ENCODE measurements at regions not wholly inside any gene's neighbourhood (a gene's known extent, or its start where the extent isn't known, plus 50 kb on each side); places are given as distances from the start of the nearest gene placed in this dataset.

DNA sequence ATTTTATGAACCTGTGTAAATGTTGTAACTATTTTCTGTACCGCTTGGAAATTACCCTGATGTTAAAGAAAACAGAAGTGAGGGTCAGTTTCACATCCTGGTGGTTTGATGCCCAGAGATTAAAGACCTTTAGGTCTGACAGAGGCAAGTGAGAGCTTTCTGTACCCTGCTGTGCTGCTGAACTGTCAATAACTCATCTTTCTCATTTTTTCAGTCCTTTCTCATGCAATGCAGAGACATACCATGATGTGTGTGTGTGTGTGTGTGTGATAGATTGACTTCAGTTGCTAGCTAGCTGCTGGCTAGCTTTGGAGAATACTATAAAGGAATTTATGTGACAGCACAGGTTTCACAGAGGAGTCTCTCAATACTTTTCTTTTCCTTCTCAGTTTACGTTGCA, 2025.6 kb upstream of the LRRTM1 start:
- no peak for TF ChIP-seq CREB1 (IDR thresholded peaks at IDR 0.05; ENCODE audit: low read depth)
- TF ChIP-seq TAF1 (IDR thresholded peaks at IDR 0.05; ENCODE audit: low read depth), result no peak
